ENCODE measurements at regions not wholly inside any gene's neighbourhood (a gene's known extent, or its start where the extent isn't known, plus 50 kb on each side); places are given as distances from the start of the nearest gene placed in this dataset.

- no peak for TF ChIP-seq EP300 (IDR thresholded peaks at IDR 0.05)
- no peak for TF ChIP-seq CTCF (IDR thresholded peaks at IDR 0.05)
These were observed 214.8 kb upstream of the SESN3 start for GRCh38 chr11:95445746-95446333.
